ENCODE measurements at regions not wholly inside any gene's neighbourhood (a gene's known extent, or its start where the extent isn't known, plus 50 kb on each side); places are given as distances from the start of the nearest gene placed in this dataset.

GRCh38 chr13:70390968-70391367 is 282.7 kb upstream of the KLHL1 start:
- H3K27me3 ChIP-seq (ENCODE audit: control insufficient read depth in 5 of 5, insufficient read depth in 4 of 5, low read length in 5 of 5), result no peaks in the 10 kb centered on the region
- H3K4me1 ChIP-seq (ENCODE audit: control insufficient read depth in 5 of 5, insufficient read depth in 5 of 5, low read length in 5 of 5), result no peaks in the 10 kb centered on the region
- H3K4me3 ChIP-seq (ENCODE audit: low read depth in 1 of 5, low read length in 5 of 5), result no peak overlapping the region
- H3K27ac ChIP-seq (ENCODE audit: low read depth, low read length), result no peak overlapping the region
- no peaks in the 10 kb centered on the region for H3K36me3 ChIP-seq (ENCODE audit: control insufficient read depth in 5 of 5, insufficient read depth in 5 of 5, low read length in 5 of 5)
- H3K9ac ChIP-seq (ENCODE audit: low read length in 5 of 5), result no peak overlapping the region
- H3K9me3 ChIP-seq (ENCODE audit: control insufficient read depth in 5 of 5, low read length in 5 of 5), result peaks cover 0 to 6% (median 0%) of the 10 kb centered on the region in 5 donors

GRCh38 chr13:70390064-70390463 is 281.8 kb upstream of the KLHL1 start:
- H3K9ac ChIP-seq (ENCODE audit: low read length in 5 of 5), result no peak overlapping the region
- H3K9me3 ChIP-seq (ENCODE audit: control insufficient read depth in 5 of 5, low read length in 5 of 5), result peaks cover 0 to 6% (median 0%) of the 10 kb centered on the region in 5 donors
- no peaks in the 10 kb centered on the region for H3K27me3 ChIP-seq (ENCODE audit: control insufficient read depth in 5 of 5, insufficient read depth in 4 of 5, low read length in 5 of 5)
- H3K4me3 ChIP-seq (ENCODE audit: low read depth in 1 of 5, low read length in 5 of 5), result no peak overlapping the region
- no peak overlapping the region for H3K27ac ChIP-seq (ENCODE audit: low read depth, low read length)
- H3K4me1 ChIP-seq (ENCODE audit: control insufficient read depth in 5 of 5, insufficient read depth in 5 of 5, low read length in 5 of 5), result no peaks in the 10 kb centered on the region
- no peaks in the 10 kb centered on the region for H3K36me3 ChIP-seq (ENCODE audit: control insufficient read depth in 5 of 5, insufficient read depth in 5 of 5, low read length in 5 of 5)

- Histone ChIP-seq H3K4me1 (ENCODE audit: control insufficient read depth in 5 of 5, insufficient read depth in 5 of 5, low read length in 5 of 5) (no peaks in the 10 kb centered on the region), H3K9me3 (ENCODE audit: control insufficient read depth in 5 of 5, low read length in 5 of 5) (peaks cover 0 to 6% (median 0%) of the 10 kb centered on the region in 5 donors), H3K36me3 (ENCODE audit: control insufficient read depth in 5 of 5, insufficient read depth in 5 of 5, low read length in 5 of 5) (no peaks in the 10 kb centered on the region), H3K27ac (ENCODE audit: low read depth, low read length) (no peak overlapping the region), H3K9ac (ENCODE audit: low read length in 5 of 5) (no peak overlapping the region), H3K27me3 (ENCODE audit: control insufficient read depth in 5 of 5, insufficient read depth in 4 of 5, low read length in 5 of 5) (no peaks in the 10 kb centered on the region), H3K4me3 (ENCODE audit: low read depth in 1 of 5, low read length in 5 of 5) (no peak overlapping the region)
Observed at GRCh38 chr13:70388935-70389334, 280.7 kb upstream of the KLHL1 start.

GRCh38 chr13:70386919-70387318 is 278.7 kb upstream of the KLHL1 start:
- Histone ChIP-seq H3K4me1 (ENCODE audit: control insufficient read depth in 5 of 5, insufficient read depth in 5 of 5, low read length in 5 of 5) (no peaks in the 10 kb centered on the region), H3K9me3 (ENCODE audit: control insufficient read depth in 5 of 5, low read length in 5 of 5) (peaks cover 0 to 6% (median 0%) of the 10 kb centered on the region in 5 donors), H3K27ac (ENCODE audit: low read depth, low read length) (no peak overlapping the region), H3K36me3 (ENCODE audit: control insufficient read depth in 5 of 5, insufficient read depth in 5 of 5, low read length in 5 of 5) (no peaks in the 10 kb centered on the region), H3K9ac (ENCODE audit: low read length in 5 of 5) (no peak overlapping the region), H3K4me3 (ENCODE audit: low read depth in 1 of 5, low read length in 5 of 5) (no peak overlapping the region), H3K27me3 (ENCODE audit: control insufficient read depth in 5 of 5, insufficient read depth in 4 of 5, low read length in 5 of 5) (no peaks in the 10 kb centered on the region)

GRCh38 chr13:70385852-70386251 is 277.6 kb upstream of the KLHL1 start:
- no peak overlapping the region for H3K4me3 ChIP-seq (ENCODE audit: low read depth in 1 of 5, low read length in 5 of 5)
- H3K9me3 ChIP-seq (ENCODE audit: control insufficient read depth in 5 of 5, low read length in 5 of 5), result peaks cover 0 to 6% (median 0%) of the 10 kb centered on the region in 5 donors

GRCh38 chr13:70384156-70384555 is 275.9 kb upstream of the KLHL1 start:
- no peaks in the 10 kb centered on the region for H3K27me3 ChIP-seq (ENCODE audit: control insufficient read depth in 5 of 5, insufficient read depth in 4 of 5, low read length in 5 of 5)
- no peaks in the 10 kb centered on the region for H3K4me1 ChIP-seq (ENCODE audit: control insufficient read depth in 5 of 5, insufficient read depth in 5 of 5, low read length in 5 of 5)
- H3K4me3 ChIP-seq (ENCODE audit: low read depth in 1 of 5, low read length in 5 of 5), result no peak overlapping the region
- H3K36me3 ChIP-seq (ENCODE audit: control insufficient read depth in 5 of 5, insufficient read depth in 5 of 5, low read length in 5 of 5), result no peaks in the 10 kb centered on the region
- no peak overlapping the region for H3K27ac ChIP-seq (ENCODE audit: low read depth, low read length)
- H3K9ac ChIP-seq (ENCODE audit: low read length in 5 of 5), result no peak overlapping the region
- peaks cover 0 to 6% (median 0%) of the 10 kb centered on the region in 5 donors for H3K9me3 ChIP-seq (ENCODE audit: control insufficient read depth in 5 of 5, low read length in 5 of 5)

More at GRCh38 chr13:70385852-70386251, 277.6 kb upstream of the KLHL1 start:
- Histone ChIP-seq H3K4me1 (ENCODE audit: control insufficient read depth in 5 of 5, insufficient read depth in 5 of 5, low read length in 5 of 5) (no peaks in the 10 kb centered on the region), H3K36me3 (ENCODE audit: control insufficient read depth in 5 of 5, insufficient read depth in 5 of 5, low read length in 5 of 5) (no peaks in the 10 kb centered on the region), H3K9ac (ENCODE audit: low read length in 5 of 5) (no peak overlapping the region), H3K27ac (ENCODE audit: low read depth, low read length) (no peak overlapping the region), H3K27me3 (ENCODE audit: control insufficient read depth in 5 of 5, insufficient read depth in 4 of 5, low read length in 5 of 5) (no peaks in the 10 kb centered on the region)

GRCh38 chr13:70380809-70381208 is 272.6 kb upstream of the KLHL1 start:
- Histone ChIP-seq H3K4me3 (ENCODE audit: low read depth in 1 of 5, low read length in 5 of 5) (no peak overlapping the region), H3K4me1 (ENCODE audit: control insufficient read depth in 5 of 5, insufficient read depth in 5 of 5, low read length in 5 of 5) (no peaks in the 10 kb centered on the region), H3K9me3 (ENCODE audit: control insufficient read depth in 5 of 5, low read length in 5 of 5) (no peaks in the 10 kb centered on the region), H3K27ac (ENCODE audit: low read depth, low read length) (no peak overlapping the region), H3K9ac (ENCODE audit: low read length in 5 of 5) (no peak overlapping the region), H3K27me3 (ENCODE audit: control insufficient read depth in 5 of 5, insufficient read depth in 4 of 5, low read length in 5 of 5) (no peaks in the 10 kb centered on the region), H3K36me3 (ENCODE audit: control insufficient read depth in 5 of 5, insufficient read depth in 5 of 5, low read length in 5 of 5) (no peaks in the 10 kb centered on the region)

- Histone ChIP-seq H3K27ac (ENCODE audit: low read depth, low read length) (no peak overlapping the region), H3K27me3 (ENCODE audit: control insufficient read depth in 5 of 5, insufficient read depth in 4 of 5, low read length in 5 of 5) (no peaks in the 10 kb centered on the region), H3K4me3 (ENCODE audit: low read depth in 1 of 5, low read length in 5 of 5) (no peak overlapping the region), H3K9ac (ENCODE audit: low read length in 5 of 5) (no peak overlapping the region), H3K36me3 (ENCODE audit: control insufficient read depth in 5 of 5, insufficient read depth in 5 of 5, low read length in 5 of 5) (no peaks in the 10 kb centered on the region), H3K9me3 (ENCODE audit: control insufficient read depth in 5 of 5, low read length in 5 of 5) (no peaks in the 10 kb centered on the region), H3K4me1 (ENCODE audit: control insufficient read depth in 5 of 5, insufficient read depth in 5 of 5, low read length in 5 of 5) (no peaks in the 10 kb centered on the region)
Observed at GRCh38 chr13:70375718-70376117, 267.5 kb upstream of the KLHL1 start.

- Histone ChIP-seq H3K4me1 (ENCODE audit: control insufficient read depth in 5 of 5, insufficient read depth in 5 of 5, low read length in 5 of 5) (no peaks in the 10 kb centered on the region), H3K27me3 (ENCODE audit: control insufficient read depth in 5 of 5, insufficient read depth in 4 of 5, low read length in 5 of 5) (no peaks in the 10 kb centered on the region), H3K9me3 (ENCODE audit: control insufficient read depth in 5 of 5, low read length in 5 of 5) (no peaks in the 10 kb centered on the region), H3K9ac (ENCODE audit: low read length in 5 of 5) (no peak overlapping the region), H3K36me3 (ENCODE audit: control insufficient read depth in 5 of 5, insufficient read depth in 5 of 5, low read length in 5 of 5) (no peaks in the 10 kb centered on the region), H3K27ac (ENCODE audit: low read depth, low read length) (no peak overlapping the region), H3K4me3 (ENCODE audit: low read depth in 1 of 5, low read length in 5 of 5) (no peak overlapping the region)
Observed at GRCh38 chr13:70370924-70371323, 262.7 kb upstream of the KLHL1 start.

GRCh38 chr13:70366720-70367119 is 258.5 kb upstream of the KLHL1 start:
- Histone ChIP-seq H3K9ac (ENCODE audit: low read length in 5 of 5) (no peak overlapping the region), H3K4me1 (ENCODE audit: control insufficient read depth in 5 of 5, insufficient read depth in 5 of 5, low read length in 5 of 5) (no peaks in the 10 kb centered on the region), H3K27me3 (ENCODE audit: control insufficient read depth in 5 of 5, insufficient read depth in 4 of 5, low read length in 5 of 5) (no peaks in the 10 kb centered on the region), H3K9me3 (ENCODE audit: control insufficient read depth in 5 of 5, low read length in 5 of 5) (no peaks in the 10 kb centered on the region), H3K4me3 (ENCODE audit: low read depth in 1 of 5, low read length in 5 of 5) (no peak overlapping the region), H3K27ac (ENCODE audit: low read depth, low read length) (no peak overlapping the region), H3K36me3 (ENCODE audit: control insufficient read depth in 5 of 5, insufficient read depth in 5 of 5, low read length in 5 of 5) (no peaks in the 10 kb centered on the region)

- H3K4me3 ChIP-seq (ENCODE audit: low read depth in 1 of 5, low read length in 5 of 5), result no peak overlapping the region
- H3K27ac ChIP-seq (ENCODE audit: low read depth, low read length), result no peak overlapping the region
- no peaks in the 10 kb centered on the region for H3K36me3 ChIP-seq (ENCODE audit: control insufficient read depth in 5 of 5, insufficient read depth in 5 of 5, low read length in 5 of 5)
- H3K9ac ChIP-seq (ENCODE audit: low read length in 5 of 5), result no peak overlapping the region
- no peaks in the 10 kb centered on the region for H3K27me3 ChIP-seq (ENCODE audit: control insufficient read depth in 5 of 5, insufficient read depth in 4 of 5, low read length in 5 of 5)
- H3K4me1 ChIP-seq (ENCODE audit: control insufficient read depth in 5 of 5, insufficient read depth in 5 of 5, low read length in 5 of 5), result no peaks in the 10 kb centered on the region
- no peaks in the 10 kb centered on the region for H3K9me3 ChIP-seq (ENCODE audit: control insufficient read depth in 5 of 5, low read length in 5 of 5)
Observed at GRCh38 chr13:70363991-70364390, 255.7 kb upstream of the KLHL1 start.

Data from subcutaneous abdominal adipose tissue (tissue), 5 donors.